Smooth muscle cell (in vitro differentiated cells): ENCODE measurements at regions not wholly inside any gene's neighbourhood (a gene's known extent, or its start where the extent isn't known, plus 50 kb on each side); places are given as distances from the start of the nearest gene placed in this dataset.

Experiments used
- DNase-seq: peaks from one replicate; lab custom pipeline; 2025; ENCODE audit not compliant: unreplicated experiment; lab: John Stamatoyannopoulos, UW
- H2AFZ ChIP-seq: fragments of 200-600 bp; sonication (generic); 2 replicates; pipeline ENCODE4 v1.6.0; 2016; ENCODE audit warnings: antibody characterized with exemption, low read depth, mild to moderate bottlenecking
- H3F3A ChIP-seq: fragments of 200-600 bp; sonication (generic); 2 replicates; pipeline ENCODE4 v1.6.0; 2017; ENCODE audit warnings: antibody characterized with exemption, low read depth
- H3K27ac ChIP-seq: fragments of 200-600 bp; sonication (generic); 2 replicates; pipeline ENCODE4 v1.5.1; 2016; ENCODE audit warnings: low read depth, mild to moderate bottlenecking
- H3K27me3 ChIP-seq: fragments of 200-600 bp; sonication (generic); 2 replicates; pipeline ENCODE4 v1.6.1; 2016; ENCODE audit warnings: low read depth, mild to moderate bottlenecking
- H3K36me3 ChIP-seq: fragments of 200-600 bp; sonication (generic); 2 replicates; pipeline ENCODE4 v1.5.1; 2016; ENCODE audit warnings: low read depth
- H3K4me1 ChIP-seq: fragments of 200-600 bp; sonication (generic); 2 replicates; pipeline ENCODE4 v1.5.1; 2016; ENCODE audit warnings: low read depth
- H3K4me2 ChIP-seq: fragments of 200-600 bp; sonication (generic); 2 replicates; pipeline ENCODE4 v1.6.0; 2016; ENCODE audit warnings: mild to moderate bottlenecking
- H3K4me3 ChIP-seq: fragments of 200-600 bp; sonication (generic); 2 replicates; pipeline ENCODE4 v1.5.1; 2016; ENCODE audit warnings: mild to moderate bottlenecking
- H3K79me2 ChIP-seq: fragments of 200-600 bp; sonication (generic); 2 replicates; pipeline ENCODE4 v1.6.0; 2016; ENCODE audit warnings: low read depth, mild to moderate bottlenecking
- H3K9ac ChIP-seq: fragments of 200-600 bp; sonication (generic); 2 replicates; pipeline ENCODE4 v1.6.0; 2016; ENCODE audit warnings: low read depth
- H3K9me3 ChIP-seq: fragments of 200-600 bp; sonication (generic); replicated peaks from 2 replicates; pipeline ENCODE4 v1.5.1; 2016; ENCODE audit warnings: low read depth
- H4K20me1 ChIP-seq: fragments of 200-600 bp; sonication (generic); 2 replicates; pipeline ENCODE4 v1.6.0; 2016; ENCODE audit warnings: low read depth
- WGBS: methylation state at CpG from one replicate; pipeline ENCODE4 v1.1.7; 2016; ENCODE audit warnings: low lambda C conversion rate; 5-methylcytosine and 5-hydroxymethylcytosine counted together
- TF ChIP-seq, protein P1 (sequence below): fragments of 200-600 bp; sonication (generic); IDR thresholded peaks from 2 replicates; pipeline ENCODE4 v1.5.1; 2017; ENCODE audit warnings: borderline replicate concordance, mild to moderate bottlenecking, antibody characterized with exemption; ENCODE audit not compliant: insufficient read depth, poor library complexity, severe bottlenecking

DNA sequence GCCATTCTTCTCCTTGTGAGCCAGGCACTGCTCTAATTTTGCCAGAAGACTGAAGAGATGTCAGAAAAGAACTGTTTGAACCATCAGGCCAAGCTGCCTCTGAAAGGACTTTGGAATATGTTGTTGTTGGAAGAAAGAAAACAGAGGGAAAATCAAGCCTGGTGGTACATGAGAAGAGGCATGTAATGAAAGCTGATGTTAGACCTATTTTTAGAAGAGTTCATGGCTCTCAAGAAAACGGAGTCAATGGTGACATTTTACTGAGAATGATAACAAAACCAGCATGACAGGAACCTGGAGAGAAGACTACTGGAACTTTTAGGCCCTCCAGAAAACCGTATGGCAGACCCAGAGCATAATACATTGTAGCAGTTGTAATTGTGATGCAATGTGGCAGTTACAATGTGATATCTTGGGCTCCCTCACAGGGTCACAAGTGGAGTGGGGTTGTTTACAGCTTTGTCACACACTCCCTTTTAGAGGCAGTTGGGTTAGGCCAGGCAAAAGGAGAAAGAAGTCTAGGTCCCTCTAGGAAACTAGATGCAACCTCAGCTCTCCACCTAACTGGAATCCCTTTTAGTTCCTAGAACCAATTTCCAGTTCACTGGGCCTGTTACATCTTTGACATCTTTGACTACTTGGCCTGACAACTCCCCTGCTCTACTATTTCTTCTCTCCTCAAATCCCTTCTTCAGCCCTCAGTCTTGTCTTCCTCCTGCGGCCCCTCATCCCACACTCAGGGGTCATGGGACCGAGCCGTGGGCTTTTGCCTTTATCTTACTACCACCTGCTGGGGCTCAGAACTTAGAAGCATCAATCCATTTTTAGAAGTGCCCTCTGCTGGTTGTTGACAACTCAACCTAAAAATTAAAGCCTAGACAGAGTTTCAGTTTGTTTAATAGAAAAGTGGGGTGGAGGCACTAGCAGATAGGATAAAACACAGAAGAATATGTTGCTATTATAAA, 61.2 kb upstream of the JAK2 start:
- Histone ChIP-seq H3K9ac (no peak overlapping the region), H3K4me2 (no peak overlapping the region), H3K4me3 (no peak overlapping the region), H3K9me3 (no peaks in the 10 kb centered on the region), H3F3A (no peaks in the 10 kb centered on the region), H3K27me3 (no peaks in the 10 kb centered on the region), H2AFZ (no peak overlapping the region), H3K36me3 (no peaks in the 10 kb centered on the region), H3K4me1 (peaks cover 9% of the 10 kb centered on the region), H3K79me2 (no peaks in the 10 kb centered on the region), H4K20me1 (no peaks in the 10 kb centered on the region), H3K27ac (no peak overlapping the region)
- no peak for DNase-seq
- TF ChIP-seq, protein P1, sequence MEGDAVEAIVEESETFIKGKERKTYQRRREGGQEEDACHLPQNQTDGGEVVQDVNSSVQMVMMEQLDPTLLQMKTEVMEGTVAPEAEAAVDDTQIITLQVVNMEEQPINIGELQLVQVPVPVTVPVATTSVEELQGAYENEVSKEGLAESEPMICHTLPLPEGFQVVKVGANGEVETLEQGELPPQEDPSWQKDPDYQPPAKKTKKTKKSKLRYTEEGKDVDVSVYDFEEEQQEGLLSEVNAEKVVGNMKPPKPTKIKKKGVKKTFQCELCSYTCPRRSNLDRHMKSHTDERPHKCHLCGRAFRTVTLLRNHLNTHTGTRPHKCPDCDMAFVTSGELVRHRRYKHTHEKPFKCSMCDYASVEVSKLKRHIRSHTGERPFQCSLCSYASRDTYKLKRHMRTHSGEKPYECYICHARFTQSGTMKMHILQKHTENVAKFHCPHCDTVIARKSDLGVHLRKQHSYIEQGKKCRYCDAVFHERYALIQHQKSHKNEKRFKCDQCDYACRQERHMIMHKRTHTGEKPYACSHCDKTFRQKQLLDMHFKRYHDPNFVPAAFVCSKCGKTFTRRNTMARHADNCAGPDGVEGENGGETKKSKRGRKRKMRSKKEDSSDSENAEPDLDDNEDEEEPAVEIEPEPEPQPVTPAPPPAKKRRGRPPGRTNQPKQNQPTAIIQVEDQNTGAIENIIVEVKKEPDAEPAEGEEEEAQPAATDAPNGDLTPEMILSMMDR, result no peak
- 73% methylated on average over 5 of the region's 5 CpGs for WGBS

DNA sequence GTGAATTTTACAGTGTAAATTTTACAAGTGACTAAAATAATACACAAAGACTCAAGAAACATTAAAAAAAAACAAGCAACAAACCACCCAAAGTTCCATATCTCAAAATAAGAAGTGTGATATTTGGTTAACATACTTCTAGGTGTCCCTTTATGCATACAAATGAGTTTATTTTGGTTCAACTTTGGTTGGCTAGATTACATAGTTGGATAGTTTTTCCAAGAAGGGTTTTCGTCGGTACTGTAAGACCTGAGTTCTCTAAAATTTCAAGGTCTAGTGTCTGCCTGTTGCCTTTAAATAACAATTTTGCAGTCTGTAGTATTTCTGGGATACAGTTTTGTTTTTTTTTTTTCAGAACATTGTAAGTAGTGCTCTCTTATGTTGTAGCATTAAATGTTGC, 58.8 kb upstream of the JAK2 start:
- H3K9me3 ChIP-seq, result no peaks in the 10 kb centered on the region
- H3K27me3 ChIP-seq, result no peaks in the 10 kb centered on the region
- H3K27ac ChIP-seq, result no peak overlapping the region
- no peaks in the 10 kb centered on the region for H3F3A ChIP-seq
- H4K20me1 ChIP-seq, result no peaks in the 10 kb centered on the region
- H3K4me3 ChIP-seq, result no peak overlapping the region
- DNase-seq, result no peak
- no peaks in the 10 kb centered on the region for H3K79me2 ChIP-seq
- H3K36me3 ChIP-seq, result no peaks in the 10 kb centered on the region
- H3K4me2 ChIP-seq, result no peak overlapping the region
- peaks cover 9% of the 10 kb centered on the region for H3K4me1 ChIP-seq
- TF ChIP-seq, protein P1, result no peak
- H2AFZ ChIP-seq, result no peak overlapping the region
- 92% methylated on average over 2 of the region's 2 CpGs for WGBS
- no peak overlapping the region for H3K9ac ChIP-seq

DNA sequence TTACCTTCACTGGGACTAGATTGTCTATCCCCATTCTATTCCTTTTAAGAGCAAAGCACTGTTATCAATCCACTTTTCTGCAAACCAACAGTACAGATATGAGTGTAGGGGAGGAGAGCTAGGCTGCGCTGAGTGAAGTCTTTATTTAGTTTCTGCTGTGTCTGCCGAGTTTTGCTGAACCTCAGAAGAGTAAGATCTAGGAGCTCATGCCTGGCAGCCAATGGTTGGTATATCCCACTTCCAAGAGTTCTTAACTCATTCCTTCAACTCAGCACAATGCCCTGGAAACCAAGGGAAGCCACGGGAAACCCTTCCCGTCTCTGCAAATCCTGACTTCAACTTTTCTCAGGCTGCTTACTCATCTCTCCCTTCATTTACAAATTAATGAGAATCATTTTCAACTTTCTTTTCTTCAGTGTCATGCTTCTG, 58.0 kb upstream of the JAK2 start:
- H3K4me3 ChIP-seq, result peak overlapping the region; percentile 11
- H3K27me3 ChIP-seq, result no peaks in the 10 kb centered on the region
- no peaks in the 10 kb centered on the region for H3K9me3 ChIP-seq
- H3K36me3 ChIP-seq, result no peaks in the 10 kb centered on the region
- H3F3A ChIP-seq, result no peaks in the 10 kb centered on the region
- no peak overlapping the region for H3K9ac ChIP-seq
- peaks cover 9% of the 10 kb centered on the region for H3K4me1 ChIP-seq
- peak overlapping the region; percentile 36 for H3K27ac ChIP-seq
- H4K20me1 ChIP-seq, result no peaks in the 10 kb centered on the region
- no peaks in the 10 kb centered on the region for H3K79me2 ChIP-seq
- H3K4me2 ChIP-seq, result peak overlapping the region; percentile 76
- 25% methylated on average over 4 of the region's 4 CpGs for WGBS
- TF ChIP-seq, protein P1, result no peak
- no peak for DNase-seq
- H2AFZ ChIP-seq, result peak overlapping the region; percentile 91
